HL-60 (cell line): ENCODE measurements at regions not wholly inside any gene's neighbourhood (a gene's known extent, or its start where the extent isn't known, plus 50 kb on each side); places are given as distances from the start of the nearest gene placed in this dataset.
"Not testable (repeated sequence)": the region's sequence is repeated elsewhere in the genome, so short reads cannot be mapped to it uniquely, and the experiment has no call there.

Source experiments
- DNase-seq, 2 experiments: peaks; one replicate each; pipeline ENCODE4 v3.0.0-alpha.2; 2010 to 2020; ENCODE audit warnings: low read depth in 1 of 2, low spot score in 1 of 2
- H3K27ac ChIP-seq: fragments of 250-450 bp; sonication (Bioruptor Pico); replicated peaks from 2 replicates; pipeline ENCODE4 v1.5.1; 2020; ENCODE audit warnings: mild to moderate bottlenecking, moderate library complexity
- H3K27me3 ChIP-seq: fragments of 250-450 bp; sonication (Bioruptor Pico); 2 replicates; pipeline ENCODE4 v1.5.1; 2021; ENCODE audit warnings: mild to moderate bottlenecking, moderate library complexity; ENCODE audit not compliant: insufficient read depth, poor library complexity, severe bottlenecking
- H3K4me3 ChIP-seq: replicated peaks from 2 replicates; pipeline ENCODE4 v1.5.1; 2011; ENCODE audit warnings: mild to moderate bottlenecking, control low read depth, low read length; ENCODE audit not compliant: insufficient read depth
- CTCF ChIP-seq: IDR thresholded peaks from one replicate; pipeline ENCODE4 v1.5.1; 2011; ENCODE audit warnings: low read length, control low read depth, inconsistent platforms; ENCODE audit not compliant: insufficient read depth
- GABPA ChIP-seq: IDR thresholded peaks from 2 replicates; pipeline ENCODE4 v1.6.1; 2012; ENCODE audit warnings: low read depth
- POLR2AphosphoS5 ChIP-seq: IDR thresholded peaks from 2 replicates; pipeline ENCODE4 v1.6.1; 2012; ENCODE audit warnings: low read depth
- SPI1 ChIP-seq: IDR thresholded peaks from 2 replicates; pipeline ENCODE4 v1.6.1; 2012; ENCODE audit warnings: low read depth, mild to moderate bottlenecking, borderline replicate concordance
- TF ChIP-seq, protein P1 (sequence below): IDR thresholded peaks from 2 replicates; pipeline ENCODE4 v1.6.1; 2012; ENCODE audit warnings: low read depth; ENCODE audit not compliant: insufficient replicate concordance

- TF ChIP-seq SPI1 (no peak), CTCF (no peak), GABPA (no peak), POLR2AphosphoS5 (no peak)
- TF ChIP-seq, protein P1, sequence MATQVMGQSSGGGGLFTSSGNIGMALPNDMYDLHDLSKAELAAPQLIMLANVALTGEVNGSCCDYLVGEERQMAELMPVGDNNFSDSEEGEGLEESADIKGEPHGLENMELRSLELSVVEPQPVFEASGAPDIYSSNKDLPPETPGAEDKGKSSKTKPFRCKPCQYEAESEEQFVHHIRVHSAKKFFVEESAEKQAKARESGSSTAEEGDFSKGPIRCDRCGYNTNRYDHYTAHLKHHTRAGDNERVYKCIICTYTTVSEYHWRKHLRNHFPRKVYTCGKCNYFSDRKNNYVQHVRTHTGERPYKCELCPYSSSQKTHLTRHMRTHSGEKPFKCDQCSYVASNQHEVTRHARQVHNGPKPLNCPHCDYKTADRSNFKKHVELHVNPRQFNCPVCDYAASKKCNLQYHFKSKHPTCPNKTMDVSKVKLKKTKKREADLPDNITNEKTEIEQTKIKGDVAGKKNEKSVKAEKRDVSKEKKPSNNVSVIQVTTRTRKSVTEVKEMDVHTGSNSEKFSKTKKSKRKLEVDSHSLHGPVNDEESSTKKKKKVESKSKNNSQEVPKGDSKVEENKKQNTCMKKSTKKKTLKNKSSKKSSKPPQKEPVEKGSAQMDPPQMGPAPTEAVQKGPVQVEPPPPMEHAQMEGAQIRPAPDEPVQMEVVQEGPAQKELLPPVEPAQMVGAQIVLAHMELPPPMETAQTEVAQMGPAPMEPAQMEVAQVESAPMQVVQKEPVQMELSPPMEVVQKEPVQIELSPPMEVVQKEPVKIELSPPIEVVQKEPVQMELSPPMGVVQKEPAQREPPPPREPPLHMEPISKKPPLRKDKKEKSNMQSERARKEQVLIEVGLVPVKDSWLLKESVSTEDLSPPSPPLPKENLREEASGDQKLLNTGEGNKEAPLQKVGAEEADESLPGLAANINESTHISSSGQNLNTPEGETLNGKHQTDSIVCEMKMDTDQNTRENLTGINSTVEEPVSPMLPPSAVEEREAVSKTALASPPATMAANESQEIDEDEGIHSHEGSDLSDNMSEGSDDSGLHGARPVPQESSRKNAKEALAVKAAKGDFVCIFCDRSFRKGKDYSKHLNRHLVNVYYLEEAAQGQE: no peak
- no peaks in the 10 kb centered on the region for H3K27me3 ChIP-seq
These were observed 92.6 kb downstream of the KIF26A start for GRCh38 chr14:104230946-104231345.

GRCh38 chr14:104232070-104232484 lies 93.7 kb downstream of the KIF26A start:
- no peak for DNase-seq
- Histone ChIP-seq H3K4me3 (no peak overlapping the region), H3K27me3 (no peaks in the 10 kb centered on the region), H3K27ac (no peak overlapping the region)
- no peak for TF ChIP-seq CTCF
- TF ChIP-seq GABPA: no peak
- TF ChIP-seq, protein P1: no peak
- TF ChIP-seq SPI1: no peak
- TF ChIP-seq POLR2AphosphoS5: no peak

More at GRCh38 chr14:104230946-104231345, 92.6 kb downstream of the KIF26A start:
- Histone ChIP-seq H3K27ac (no peak overlapping the region), H3K4me3 (no peak overlapping the region)
- DNase-seq: no peak

- not testable (repeated sequence) for H3K4me3 ChIP-seq, H3K27ac ChIP-seq, H3K27me3 ChIP-seq, DNase-seq
These were observed 95.8 kb downstream of the KIF26A start for GRCh38 chr14:104234007-104234786.

GRCh38 chr14:104235686-104236085 lies 97.3 kb downstream of the KIF26A start:
- DNase-seq: no peak
- Histone ChIP-seq H3K4me3 (no peak overlapping the region), H3K27ac (no peak overlapping the region), H3K27me3 (no peaks in the 10 kb centered on the region)
- TF ChIP-seq CTCF (no peak), SPI1 (no peak), GABPA (no peak), POLR2AphosphoS5 (no peak)
- TF ChIP-seq, protein P1: no peak
